ENCODE measurements at regions not wholly inside any gene's neighbourhood (a gene's known extent, or its start where the extent isn't known, plus 50 kb on each side); places are given as distances from the start of the nearest gene placed in this dataset.

DNA sequence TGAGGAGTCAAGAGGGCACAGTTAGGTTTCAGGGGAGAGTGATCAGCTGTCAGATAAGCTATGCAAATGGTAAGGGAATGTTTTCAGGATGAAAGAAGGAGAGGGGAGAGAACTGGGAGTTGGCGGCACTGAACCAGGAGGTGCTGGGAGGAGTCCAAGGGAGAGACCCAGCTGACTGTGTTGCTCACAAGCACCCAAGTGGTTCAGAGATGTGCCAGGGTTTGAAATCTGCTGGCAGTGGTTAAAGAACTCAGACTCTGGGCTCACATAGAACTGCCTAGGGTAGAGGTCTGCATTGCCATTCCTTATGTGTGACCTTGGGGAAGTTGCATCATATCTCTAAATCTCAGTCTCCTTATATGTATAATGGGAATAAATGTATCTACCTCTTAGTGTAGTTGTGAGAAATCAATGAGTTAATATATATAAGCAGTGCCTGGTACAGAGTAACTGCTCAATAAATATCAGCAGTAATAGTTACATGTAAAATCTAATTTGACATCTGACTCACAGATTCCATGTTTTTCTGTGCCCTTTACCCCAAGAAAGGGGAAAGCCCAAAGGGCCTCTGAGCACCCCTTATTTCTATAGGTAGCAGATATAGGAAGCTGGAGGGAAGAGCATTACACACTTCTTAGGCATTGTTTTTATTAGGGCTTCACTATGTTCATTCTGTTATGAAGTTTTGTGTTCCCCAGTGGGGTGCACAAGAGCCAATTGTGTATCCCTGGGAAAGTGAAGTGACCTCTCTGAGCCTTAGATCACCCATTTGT lies 66.9 kb upstream of the SESN3 start:
- Histone ChIP-seq H3K27me3 (replicated peaks in 1 of 4; ENCODE audit: control insufficient read depth in 3 of 4, extremely low read depth in 1 of 4, insufficient read depth in 3 of 4, low read length in 3 of 4) (no peaks in the 10 kb centered on the region), H3K79me2 (ENCODE audit: control insufficient read depth in 1 of 2, insufficient read depth in 2 of 2, low read length in 2 of 2) (no peaks in the 10 kb centered on the region), H2BK5ac (ENCODE audit: low read depth, low read length) (no peak overlapping the region), H3K14ac (ENCODE audit: insufficient read length) (no peak overlapping the region), H3K4me1 (replicated peaks in 1 of 4; ENCODE audit: control insufficient read depth in 3 of 4, insufficient read depth in 4 of 4, low read length in 3 of 4) (peaks cover under 1 to 29% (median 19%) of the 10 kb centered on the region in 4 experiments; a peak in 5 of 7 replicates), H4K91ac (replicated peaks; ENCODE audit: insufficient read length, low read length) (no peak overlapping the region), H2AFZ (ENCODE audit: low read length) (no peak overlapping the region), H3K18ac (ENCODE audit: extremely low read depth, low read length) (0 out of 2 replicates have a peak overlapping the region, but pooled peaks have one; percentile 5), H3K4ac (replicated peaks; ENCODE audit: insufficient read length, low read depth, low read length) (no peak overlapping the region), H2BK15ac (ENCODE audit: low read length) (no peak overlapping the region), H4K5ac (ENCODE audit: insufficient read length, low read depth, low read length) (no peak overlapping the region), H2BK20ac (ENCODE audit: low read length) (no peak overlapping the region), H4K8ac (ENCODE audit: extremely low read depth, insufficient read depth, low read length) (no peak overlapping the region), H3K23ac (ENCODE audit: insufficient read length) (no peak overlapping the region), H3K23me2 (ENCODE audit: low read depth, low read length) (no peaks in the 10 kb centered on the region), H2BK12ac (ENCODE audit: low read depth, low read length) (no peak overlapping the region), H3K79me1 (ENCODE audit: low read depth, low read length) (no peaks in the 10 kb centered on the region), H3K9me3 (ENCODE audit: insufficient read depth in 2 of 2, low read depth in 1 of 2, low read length in 1 of 2) (no peaks in the 10 kb centered on the region), H3K9ac (replicated peaks in 1 of 4; ENCODE audit: extremely low read depth in 1 of 4, low read depth in 3 of 4, low read length in 3 of 4) (no peak overlapping the region), H3K4me2 (ENCODE audit: insufficient read depth in 1 of 2, low read depth in 2 of 2, low read length in 2 of 2) (no peak overlapping the region), H2BK120ac (replicated peaks; ENCODE audit: low read depth, low read length) (no peak overlapping the region), H3K56ac (replicated peaks; ENCODE audit: insufficient read length, low read depth, low read length) (no peak overlapping the region), H4K20me1 (replicated peaks in 1 of 2; ENCODE audit: control insufficient read depth in 1 of 2, insufficient read depth in 2 of 2, low read length in 2 of 2) (no peaks in the 10 kb centered on the region), H3K4me3 (ENCODE audit: extremely low read depth in 1 of 4, insufficient read depth in 2 of 4, low read depth in 3 of 4, low read length in 4 of 4) (no peak overlapping the region), H2AK5ac (ENCODE audit: low read depth, low read length) (no peak overlapping the region), H3K27ac (ENCODE audit: low read depth, low read length) (no peak overlapping the region), H3K36me3 (ENCODE audit: control insufficient read depth in 2 of 4, insufficient read depth in 4 of 4, low read length in 3 of 4) (no peaks in the 10 kb centered on the region)
- DNase-seq (ENCODE audit: low read depth in 1 of 2, low spot score in 2 of 2), result no peak
- TF ChIP-seq ASH2L (IDR thresholded peaks at IDR 0.05; ENCODE audit: low read length) (no peak), SIX5 (IDR thresholded peaks at IDR 0.05; ENCODE audit: low read depth, low read length) (no peak), CEBPB (IDR thresholded peaks at IDR 0.05; ENCODE audit: low read depth, low read length) (peak; percentile 39; the same call in 1 of the 2 replicates), BRCA1 (IDR thresholded peaks at IDR 0.05; ENCODE audit: low read depth, low read length) (no peak), MAFK (IDR thresholded peaks at IDR 0.05; ENCODE audit: low read depth, low read length) (no peak)
- CTCF ChIA-PET (ENCODE audit: partially characterized antibody), result interaction anchor here (0.8 to 1.8 kb wide), 4 partner anchors 8 to 146 kb away, joined by 3 to 8 read pairs (median 6); no protein-coding TSS in a partner anchor
- FAIRE-seq, result no peak
- 77% methylated on average over 1 of the region's 1 CpG; no CpG with 5 or more reads in 1 of the 2 experiments for WGBS, 2 experiments (ENCODE audit: extremely low coverage in 1 of 2, insufficient coverage in 1 of 2, insufficient read length in 1 of 2, insufficient replicate concordance in 2 of 2, low coverage in 1 of 2, low lambda C conversion rate in 2 of 2, missing lambda C conversion rate in 1 of 2)
- POLR2A ChIA-PET (ENCODE audit: partially characterized antibody), result no interaction called here
